KMS-11 (cell line): ENCODE measurements at regions not wholly inside any gene's neighbourhood (a gene's known extent, or its start where the extent isn't known, plus 50 kb on each side); places are given as distances from the start of the nearest gene placed in this dataset.

Experiments
- H2AFZ ChIP-seq: fragments of 200-600 bp; sonication (generic); 2 replicates; pipeline ENCODE4 v1.6.1; 2016; ENCODE audit warnings: antibody characterized with exemption, mixed run types, low read depth
- H3K27ac ChIP-seq: fragments of 200-600 bp; sonication (generic); 2 replicates; pipeline ENCODE4 v1.6.1; 2016; ENCODE audit warnings: mild to moderate bottlenecking, mixed run types
- H3K27me3 ChIP-seq: fragments of 200-600 bp; sonication (generic); 2 replicates; pipeline ENCODE4 v1.6.1; 2017; ENCODE audit warnings: mild to moderate bottlenecking, low read depth, mixed run types, moderate library complexity; ENCODE audit not compliant: insufficient read depth
- H3K36me3 ChIP-seq: fragments of 200-600 bp; sonication (generic); 2 replicates; pipeline ENCODE4 v1.6.1; 2017; ENCODE audit warnings: mild to moderate bottlenecking, mixed run types; ENCODE audit not compliant: insufficient read depth
- H3K4me1 ChIP-seq: fragments of 200-600 bp; sonication (generic); 2 replicates; pipeline ENCODE4 v1.6.1; 2016; ENCODE audit warnings: mild to moderate bottlenecking, low read depth, mixed run types; ENCODE audit not compliant: poor library complexity, severe bottlenecking
- H3K4me2 ChIP-seq: fragments of 200-600 bp; sonication (generic); 2 replicates; pipeline ENCODE4 v1.7.0; 2016; ENCODE audit warnings: mild to moderate bottlenecking, mixed run types
- H3K4me3 ChIP-seq: fragments of 200-600 bp; sonication (generic); IDR thresholded peaks from 2 replicates; pipeline ENCODE4 v1.6.1; 2017; ENCODE audit warnings: low read depth, low read length, mixed read lengths; ENCODE audit not compliant: insufficient read depth
- H3K79me2 ChIP-seq: fragments of 200-600 bp; sonication (generic); 2 replicates; pipeline ENCODE4 v1.6.1; 2016; ENCODE audit warnings: low read depth, mixed run types; ENCODE audit not compliant: insufficient read depth
- H3K9ac ChIP-seq: fragments of 200-600 bp; sonication (generic); 2 replicates; pipeline ENCODE4 v1.6.1; 2016; ENCODE audit warnings: mild to moderate bottlenecking, mixed run types
- H4K20me1 ChIP-seq: fragments of 200-600 bp; sonication (generic); 2 replicates; pipeline ENCODE4 v1.6.1; 2016; ENCODE audit warnings: mild to moderate bottlenecking, mixed run types; ENCODE audit not compliant: insufficient read depth
- TF ChIP-seq, protein P1 (sequence below): fragments of 200-600 bp; sonication (generic); conservative IDR thresholded peaks from 2 replicates; pipeline ENCODE4 v1.6.1; 2017; ENCODE audit warnings: low read depth, mild to moderate bottlenecking, antibody characterized with exemption, low read length, moderate library complexity, mixed read lengths

DNA sequence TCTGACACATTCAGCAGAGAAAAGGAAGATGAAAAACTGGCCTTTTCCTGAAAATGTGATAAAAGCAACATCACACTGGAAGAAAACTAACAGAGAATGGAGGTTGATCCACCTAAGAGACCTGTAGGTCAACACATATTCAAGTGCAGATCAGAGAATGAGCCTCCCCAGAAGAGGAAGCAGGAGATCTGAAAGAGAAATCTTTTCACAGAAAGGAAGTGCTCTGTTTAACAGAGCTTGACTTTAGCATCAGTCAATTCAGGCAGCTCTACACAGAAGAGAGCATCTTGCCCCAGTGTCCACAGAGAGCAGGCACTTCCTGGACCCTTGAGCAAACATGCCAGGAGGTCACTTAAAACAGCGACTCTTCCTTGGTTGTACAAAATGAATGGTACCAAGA is 655.4 kb upstream of the GBE1 start:
- H3K4me2 ChIP-seq: no peak overlapping the region
- no peaks in the 10 kb centered on the region for H3K27me3 ChIP-seq
- H3K4me3 ChIP-seq: no peak overlapping the region
- H3K79me2 ChIP-seq: no peaks in the 10 kb centered on the region
- no peaks in the 10 kb centered on the region for H3K36me3 ChIP-seq
- TF ChIP-seq, protein P1, sequence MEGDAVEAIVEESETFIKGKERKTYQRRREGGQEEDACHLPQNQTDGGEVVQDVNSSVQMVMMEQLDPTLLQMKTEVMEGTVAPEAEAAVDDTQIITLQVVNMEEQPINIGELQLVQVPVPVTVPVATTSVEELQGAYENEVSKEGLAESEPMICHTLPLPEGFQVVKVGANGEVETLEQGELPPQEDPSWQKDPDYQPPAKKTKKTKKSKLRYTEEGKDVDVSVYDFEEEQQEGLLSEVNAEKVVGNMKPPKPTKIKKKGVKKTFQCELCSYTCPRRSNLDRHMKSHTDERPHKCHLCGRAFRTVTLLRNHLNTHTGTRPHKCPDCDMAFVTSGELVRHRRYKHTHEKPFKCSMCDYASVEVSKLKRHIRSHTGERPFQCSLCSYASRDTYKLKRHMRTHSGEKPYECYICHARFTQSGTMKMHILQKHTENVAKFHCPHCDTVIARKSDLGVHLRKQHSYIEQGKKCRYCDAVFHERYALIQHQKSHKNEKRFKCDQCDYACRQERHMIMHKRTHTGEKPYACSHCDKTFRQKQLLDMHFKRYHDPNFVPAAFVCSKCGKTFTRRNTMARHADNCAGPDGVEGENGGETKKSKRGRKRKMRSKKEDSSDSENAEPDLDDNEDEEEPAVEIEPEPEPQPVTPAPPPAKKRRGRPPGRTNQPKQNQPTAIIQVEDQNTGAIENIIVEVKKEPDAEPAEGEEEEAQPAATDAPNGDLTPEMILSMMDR: no peak
- H3K9ac ChIP-seq: no peak overlapping the region
- H3K4me1 ChIP-seq: no peaks in the 10 kb centered on the region
- no peak overlapping the region for H3K27ac ChIP-seq
- no peaks in the 10 kb centered on the region for H4K20me1 ChIP-seq
- H2AFZ ChIP-seq: no peak overlapping the region

DNA sequence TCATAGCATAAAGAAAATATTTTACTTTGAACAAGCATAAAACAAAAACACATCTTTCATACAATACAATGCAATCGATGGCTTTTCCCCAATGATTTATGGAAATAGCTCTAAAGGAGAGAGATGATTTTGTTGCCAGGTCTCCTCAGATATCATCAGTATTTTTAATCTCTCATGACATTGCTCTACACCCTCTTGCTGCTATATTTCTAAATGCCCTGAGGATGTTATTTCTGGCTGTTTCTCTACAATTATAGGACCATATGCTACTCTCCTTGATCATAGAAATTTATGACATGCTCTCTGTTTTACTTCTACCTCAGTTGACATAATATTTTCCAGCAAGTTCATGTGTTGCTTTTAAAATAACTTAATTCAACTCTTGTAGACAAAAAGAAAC is 654.9 kb upstream of the GBE1 start:
- H3K27me3 ChIP-seq: no peaks in the 10 kb centered on the region
- H2AFZ ChIP-seq: no peak overlapping the region
- H3K4me1 ChIP-seq: no peaks in the 10 kb centered on the region
- H3K9ac ChIP-seq: no peak overlapping the region
- H3K36me3 ChIP-seq: no peaks in the 10 kb centered on the region
- no peak overlapping the region for H3K27ac ChIP-seq
- TF ChIP-seq, protein P1: no peak
- no peak overlapping the region for H3K4me2 ChIP-seq
- no peak overlapping the region for H3K4me3 ChIP-seq
- no peaks in the 10 kb centered on the region for H4K20me1 ChIP-seq
- H3K79me2 ChIP-seq: no peaks in the 10 kb centered on the region

DNA sequence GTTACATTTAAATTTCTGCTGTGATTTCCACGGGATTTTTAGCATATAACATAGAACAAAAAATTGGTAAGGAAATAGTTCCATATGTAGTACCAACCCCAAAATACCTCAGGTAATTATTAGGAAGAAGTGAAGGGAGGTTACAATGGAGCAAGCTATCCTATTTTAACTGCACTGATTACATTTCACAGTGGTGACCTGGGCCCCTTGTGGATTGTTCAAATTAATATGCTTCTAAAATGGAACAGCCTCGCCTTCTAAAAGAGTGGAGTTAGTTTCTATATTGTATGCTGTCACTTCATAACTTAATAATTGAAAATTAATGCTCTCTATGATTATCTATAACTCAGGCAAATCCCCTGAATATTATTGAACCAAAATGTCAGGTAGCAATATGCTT is 651.7 kb upstream of the GBE1 start:
- TF ChIP-seq, protein P1: no peak
- Histone ChIP-seq H3K4me2 (no peak overlapping the region), H3K27ac (no peak overlapping the region), H3K79me2 (no peaks in the 10 kb centered on the region), H3K27me3 (no peaks in the 10 kb centered on the region), H4K20me1 (no peaks in the 10 kb centered on the region), H3K9ac (no peak overlapping the region), H3K4me1 (no peaks in the 10 kb centered on the region), H3K36me3 (no peaks in the 10 kb centered on the region), H3K4me3 (no peak overlapping the region), H2AFZ (no peak overlapping the region)

DNA sequence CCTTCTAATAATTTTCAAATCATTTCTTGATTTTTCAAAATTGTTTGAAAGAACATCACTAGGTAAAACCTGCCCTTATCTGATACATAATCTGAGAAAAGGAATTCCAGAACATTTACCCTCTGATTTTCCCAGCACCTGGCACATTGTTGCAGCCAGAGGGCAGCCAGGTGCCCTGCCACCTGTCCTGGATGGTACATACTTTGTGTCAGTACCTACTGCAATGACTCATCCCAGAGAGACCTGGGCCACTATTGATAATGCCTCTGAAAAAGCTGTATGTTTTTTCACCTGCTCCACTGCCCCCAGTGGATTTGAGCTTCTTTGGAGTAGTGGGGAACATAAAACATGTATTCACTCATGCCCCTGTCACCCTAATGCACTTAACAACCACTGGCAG is 648.9 kb upstream of the GBE1 start:
- H4K20me1 ChIP-seq: no peaks in the 10 kb centered on the region
- no peak overlapping the region for H3K9ac ChIP-seq
- no peaks in the 10 kb centered on the region for H3K36me3 ChIP-seq
- H2AFZ ChIP-seq: no peak overlapping the region
- H3K27me3 ChIP-seq: no peaks in the 10 kb centered on the region
- H3K4me2 ChIP-seq: no peak overlapping the region
- TF ChIP-seq, protein P1: no peak
- no peak overlapping the region for H3K4me3 ChIP-seq
- no peak overlapping the region for H3K27ac ChIP-seq
- no peaks in the 10 kb centered on the region for H3K4me1 ChIP-seq
- no peaks in the 10 kb centered on the region for H3K79me2 ChIP-seq

DNA sequence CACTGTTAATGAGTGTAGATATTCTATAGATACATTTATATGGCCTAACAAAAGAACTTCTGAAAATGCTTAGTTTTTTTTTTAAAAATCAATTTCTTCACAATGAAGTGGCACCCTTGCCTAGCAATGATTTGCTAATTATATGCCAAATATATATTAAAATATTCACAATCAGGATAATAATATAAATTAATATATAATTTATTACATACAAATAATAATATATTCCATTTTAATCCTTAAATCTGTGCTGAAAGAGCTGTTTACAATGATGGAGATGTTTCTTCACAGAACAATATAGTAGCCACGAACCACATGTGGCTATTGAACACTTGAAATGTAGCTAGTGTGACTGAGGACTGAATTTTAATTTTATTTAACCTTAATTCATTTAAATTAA is 648.4 kb upstream of the GBE1 start:
- TF ChIP-seq, protein P1: no peak
- H3K4me1 ChIP-seq: no peaks in the 10 kb centered on the region

More for the DNA sequence above, 648.4 kb upstream of the GBE1 start:
- Histone ChIP-seq H3K4me2 (no peak overlapping the region), H3K27me3 (no peaks in the 10 kb centered on the region), H3K36me3 (no peaks in the 10 kb centered on the region), H4K20me1 (no peaks in the 10 kb centered on the region), H2AFZ (no peak overlapping the region), H3K9ac (no peak overlapping the region), H3K27ac (no peak overlapping the region), H3K4me3 (no peak overlapping the region), H3K79me2 (no peaks in the 10 kb centered on the region)
